Breast epithelium (tissue), 3 donors: ENCODE measurements at regions not wholly inside any gene's neighbourhood (a gene's known extent, or its start where the extent isn't known, plus 50 kb on each side); places are given as distances from the start of the nearest gene placed in this dataset.

Experiments
- POLR2A ChIP-seq: fragments of 450-650 bp; IDR thresholded peaks from one replicate; pipeline ENCODE4 v1.6.1; 2016; ENCODE audit warnings: antibody characterized with exemption, mild to moderate bottlenecking, moderate library complexity
- TF ChIP-seq, protein P1 (sequence below), 3 donors: fragments of 450-650 bp; IDR thresholded peaks; one replicate each; pipeline ENCODE4 v1.5.1; 2016 to 2017; ENCODE audit warnings: antibody characterized with exemption in 3 of 3, mild to moderate bottlenecking in 3 of 3, moderate library complexity in 3 of 3

GRCh38 chr7:131656980-131657723, 100.7 kb upstream of the PODXL start:
- TF ChIP-seq, protein P1, sequence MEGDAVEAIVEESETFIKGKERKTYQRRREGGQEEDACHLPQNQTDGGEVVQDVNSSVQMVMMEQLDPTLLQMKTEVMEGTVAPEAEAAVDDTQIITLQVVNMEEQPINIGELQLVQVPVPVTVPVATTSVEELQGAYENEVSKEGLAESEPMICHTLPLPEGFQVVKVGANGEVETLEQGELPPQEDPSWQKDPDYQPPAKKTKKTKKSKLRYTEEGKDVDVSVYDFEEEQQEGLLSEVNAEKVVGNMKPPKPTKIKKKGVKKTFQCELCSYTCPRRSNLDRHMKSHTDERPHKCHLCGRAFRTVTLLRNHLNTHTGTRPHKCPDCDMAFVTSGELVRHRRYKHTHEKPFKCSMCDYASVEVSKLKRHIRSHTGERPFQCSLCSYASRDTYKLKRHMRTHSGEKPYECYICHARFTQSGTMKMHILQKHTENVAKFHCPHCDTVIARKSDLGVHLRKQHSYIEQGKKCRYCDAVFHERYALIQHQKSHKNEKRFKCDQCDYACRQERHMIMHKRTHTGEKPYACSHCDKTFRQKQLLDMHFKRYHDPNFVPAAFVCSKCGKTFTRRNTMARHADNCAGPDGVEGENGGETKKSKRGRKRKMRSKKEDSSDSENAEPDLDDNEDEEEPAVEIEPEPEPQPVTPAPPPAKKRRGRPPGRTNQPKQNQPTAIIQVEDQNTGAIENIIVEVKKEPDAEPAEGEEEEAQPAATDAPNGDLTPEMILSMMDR (IDR thresholded peaks at IDR 0.05) = no peak
- TF ChIP-seq POLR2A = no peak
